BLaER1 treated with 17β-estradiol and CSF1 and Interleukin-3, amounts not matched to agents 10 nM and 100 nM (cell line): ENCODE measurements at regions not wholly inside any gene's neighbourhood (a gene's known extent, or its start where the extent isn't known, plus 50 kb on each side); places are given as distances from the start of the nearest gene placed in this dataset.

Experiments used
- H3K27ac ChIP-seq, 11 experiments: shearing (Covaris generic); formaldehyde crosslinking; 2 replicates each; pipeline ENCODE4 v1.8.1; 2022
- H3K27me3 ChIP-seq, 11 experiments: shearing (Covaris generic); formaldehyde crosslinking; 2 replicates each; pipeline ENCODE4 v1.8.1; 2022
- H3K36me3 ChIP-seq, 11 experiments: shearing (Covaris generic); formaldehyde crosslinking; 2 replicates each; pipeline ENCODE4 v1.8.1; 2022
- H3K4me1 ChIP-seq, 10 experiments: shearing (Covaris generic); formaldehyde crosslinking; 2 replicates each; pipeline ENCODE4 v1.8.1; 2022
- H3K4me2 ChIP-seq, 11 experiments: shearing (Covaris generic); formaldehyde crosslinking; 2 replicates each; pipeline ENCODE4 v1.8.1; 2022
- H3K4me3 ChIP-seq, 10 experiments: shearing (Covaris generic); formaldehyde crosslinking; 2 replicates each; pipeline ENCODE4 v1.8.1; 2022
- H3K9ac ChIP-seq, 11 experiments: shearing (Covaris generic); formaldehyde crosslinking; 2 replicates each; pipeline ENCODE4 v1.8.1; 2022
- H3K9me3 ChIP-seq, 11 experiments: shearing (Covaris generic); formaldehyde crosslinking; replicated peaks in 1 of 11; 2 replicates each; pipeline ENCODE4 v1.8.1; 2022
- H4K20me1 ChIP-seq, 11 experiments: shearing (Covaris generic); formaldehyde crosslinking; 2 replicates each; pipeline ENCODE4 v1.8.1; 2022
- Cebpa-rat ChIP-seq, 11 experiments: shearing (Covaris generic); IDR thresholded peaks; 2 replicates each; pipeline ENCODE4 v1.8.1; 2022

- no peak for TF ChIP-seq Cebpa-rat (IDR thresholded peaks at IDR 0.05)
- H3K4me2 ChIP-seq: no peak overlapping the region
- no peaks in the 10 kb centered on the region for H3K27me3 ChIP-seq
- peaks cover 0 to 20% (median 0%) of the 10 kb centered on the region in 11 experiments; a peak in 2 of 22 replicates for H4K20me1 ChIP-seq
- H3K27ac ChIP-seq: no peak overlapping the region
- H3K9me3 ChIP-seq: no peaks in the 10 kb centered on the region
- no peak overlapping the region for H3K9ac ChIP-seq
- peaks cover 0 to 16% (median 8%) of the 10 kb centered on the region in 10 experiments; a peak in 11 of 20 replicates for H3K4me1 ChIP-seq
- H3K36me3 ChIP-seq: no peaks in the 10 kb centered on the region
- H3K4me3 ChIP-seq: no peak overlapping the region
Observed at GRCh38 chr3:13134166-13134878, 61.1 kb upstream of the IQSEC1 start.

- no peak for TF ChIP-seq Cebpa-rat (IDR thresholded peaks at IDR 0.05)
- H4K20me1 ChIP-seq: peaks cover 0 to 12% (median 0%) of the 10 kb centered on the region in 11 experiments; a peak in 2 of 22 replicates
- peak overlapping the region in 2 of 11 experiments; percentile 23 to 47; a peak in 1 of 22 replicates for H3K4me2 ChIP-seq
- no peaks in the 10 kb centered on the region for H3K9me3 ChIP-seq
- H3K36me3 ChIP-seq: no peaks in the 10 kb centered on the region
- no peaks in the 10 kb centered on the region for H3K27me3 ChIP-seq
- H3K4me1 ChIP-seq: peaks cover 0 to 16% (median 8%) of the 10 kb centered on the region in 10 experiments; a peak in 11 of 20 replicates
- no peak overlapping the region for H3K27ac ChIP-seq
- H3K9ac ChIP-seq: no peak overlapping the region
- H3K4me3 ChIP-seq: no peak overlapping the region
Observed at GRCh38 chr3:13133471-13133981, 60.3 kb upstream of the IQSEC1 start.

- Histone ChIP-seq H3K4me1 (peaks cover 0 to 16% (median 8%) of the 10 kb centered on the region in 10 experiments; a peak in 11 of 20 replicates), H3K36me3 (no peaks in the 10 kb centered on the region), H3K9ac (no peak overlapping the region), H3K4me2 (peak overlapping the region in 6 of 11 experiments; percentile 1 to 47 (median 24); a peak in 8 of 22 replicates), H3K4me3 (no peak overlapping the region), H3K27ac (no peak overlapping the region), H3K27me3 (no peaks in the 10 kb centered on the region), H3K9me3 (no peaks in the 10 kb centered on the region), H4K20me1 (peaks cover 0 to 7% (median 0%) of the 10 kb centered on the region in 11 experiments; a peak in 2 of 22 replicates)
- no peak for TF ChIP-seq Cebpa-rat (IDR thresholded peaks at IDR 0.05)
Observed at GRCh38 chr3:13132731-13133410, 59.6 kb upstream of the IQSEC1 start.

GRCh38 chr3:13132281-13132680 lies 59.1 kb upstream of the IQSEC1 start:
- Histone ChIP-seq H3K27me3 (no peaks in the 10 kb centered on the region), H3K36me3 (no peaks in the 10 kb centered on the region), H3K4me2 (peak overlapping the region in 2 of 11 experiments; percentile 23 to 34; a peak in 1 of 22 replicates), H3K9me3 (no peaks in the 10 kb centered on the region), H3K4me3 (no peak overlapping the region), H3K4me1 (peaks cover 0 to 16% (median 8%) of the 10 kb centered on the region in 10 experiments; a peak in 11 of 20 replicates), H3K9ac (no peak overlapping the region), H4K20me1 (peaks cover 0 to 5% (median 0%) of the 10 kb centered on the region in 11 experiments; a peak in 1 of 22 replicates), H3K27ac (no peak overlapping the region)
- TF ChIP-seq Cebpa-rat (IDR thresholded peaks at IDR 0.05): no peak

- Histone ChIP-seq H3K27ac (no peak overlapping the region), H3K4me3 (no peak overlapping the region), H3K9me3 (no peaks in the 10 kb centered on the region), H3K4me2 (no peak overlapping the region), H3K36me3 (no peaks in the 10 kb centered on the region), H3K9ac (no peak overlapping the region), H3K4me1 (peaks cover 0 to 16% (median 8%) of the 10 kb centered on the region in 10 experiments; a peak in 11 of 20 replicates), H3K27me3 (no peaks in the 10 kb centered on the region), H4K20me1 (0 out of 22 replicates have a peak, but pooled peaks cover 0 to 5% (median 0%) of the 10 kb centered on the region in 11 experiments)
- TF ChIP-seq Cebpa-rat (IDR thresholded peaks at IDR 0.05): no peak
Observed at GRCh38 chr3:13130464-13131193, 57.4 kb upstream of the IQSEC1 start.

- 0 out of 22 replicates have a peak, but pooled peaks cover 0 to 7% (median 0%) of the 10 kb centered on the region in 11 experiments for H4K20me1 ChIP-seq
- no peak overlapping the region for H3K27ac ChIP-seq
- H3K36me3 ChIP-seq: no peaks in the 10 kb centered on the region
- no peaks in the 10 kb centered on the region for H3K27me3 ChIP-seq
- no peaks in the 10 kb centered on the region for H3K9me3 ChIP-seq
- H3K9ac ChIP-seq: no peak overlapping the region
- H3K4me3 ChIP-seq: no peak overlapping the region
- no peak overlapping the region for H3K4me2 ChIP-seq
- TF ChIP-seq Cebpa-rat (IDR thresholded peaks at IDR 0.05): no peak
- H3K4me1 ChIP-seq: 0 out of 20 replicates have a peak, but pooled peaks cover 0 to 3% (median 0%) of the 10 kb centered on the region in 10 experiments
Observed at GRCh38 chr3:13125092-13126015, 52.1 kb upstream of the IQSEC1 start.

- no peak overlapping the region for H3K4me2 ChIP-seq
- H3K4me1 ChIP-seq: peaks cover 0 to 5% (median 1%) of the 10 kb centered on the region in 10 experiments; a peak in 7 of 20 replicates
- H3K27me3 ChIP-seq: no peaks in the 10 kb centered on the region
- H3K27ac ChIP-seq: no peak overlapping the region
- no peak overlapping the region for H3K4me3 ChIP-seq
- H3K9me3 ChIP-seq: no peaks in the 10 kb centered on the region
- no peaks in the 10 kb centered on the region for H3K36me3 ChIP-seq
- H3K9ac ChIP-seq: no peak overlapping the region
- H4K20me1 ChIP-seq: 0 out of 22 replicates have a peak, but pooled peaks cover 0 to 11% (median 0%) of the 10 kb centered on the region in 11 experiments
- TF ChIP-seq Cebpa-rat (IDR thresholded peaks at IDR 0.05): no peak
Observed at GRCh38 chr3:13124631-13125030, 51.4 kb upstream of the IQSEC1 start.

GRCh38 chr3:13123765-13124164 lies 50.5 kb upstream of the IQSEC1 start:
- no peak for TF ChIP-seq Cebpa-rat (IDR thresholded peaks at IDR 0.05)
- Histone ChIP-seq H3K27ac (no peak overlapping the region), H3K27me3 (no peaks in the 10 kb centered on the region), H3K9me3 (no peaks in the 10 kb centered on the region), H3K36me3 (no peaks in the 10 kb centered on the region), H3K9ac (no peak overlapping the region), H3K4me3 (no peak overlapping the region), H3K4me1 (peaks cover 0 to 12% (median 1%) of the 10 kb centered on the region in 10 experiments; a peak in 8 of 20 replicates), H4K20me1 (0 out of 22 replicates have a peak, but pooled peaks cover 0 to 15% (median 0%) of the 10 kb centered on the region in 11 experiments), H3K4me2 (no peak overlapping the region)
